Keratinocyte (primary cell): ENCODE measurements at regions not wholly inside any gene's neighbourhood (a gene's known extent, or its start where the extent isn't known, plus 50 kb on each side); places are given as distances from the start of the nearest gene placed in this dataset.

ENCODE experiments used
- DNase-seq: peaks from one replicate; pipeline ENCODE4 v3.0.0-alpha.2; 2011; ENCODE audit warnings: low read depth, missing footprints, low spot score
- FAIRE-seq: peaks from 2 replicates; lab custom pipeline; 2011; peaks lifted over from hg19 to GRCh38; lab: Jason Lieb, UNC
- H2AFZ ChIP-seq: 2 replicates; pipeline ENCODE4 v1.6.0; 2012; ENCODE audit warnings: low read length, control low read depth, inconsistent platforms; ENCODE audit not compliant: control insufficient read depth
- H3K27ac ChIP-seq: 2 replicates; pipeline ENCODE4 v1.5.1; 2011; ENCODE audit warnings: low read length; ENCODE audit not compliant: control insufficient read depth, insufficient read depth
- H3K27me3 ChIP-seq: 3 replicates; pipeline ENCODE4 v1.6.0; 2011; ENCODE audit warnings: low read length; ENCODE audit not compliant: control insufficient read depth, insufficient read depth; ENCODE audit errors: extremely low read depth
- H3K36me3 ChIP-seq, 2 experiments: 2 replicates in 1 of 2; 3 replicates in 1 of 2; pipeline ENCODE4 v1.5.1; 2011; ENCODE audit warnings: low read length in 2 of 2, mild to moderate bottlenecking in 1 of 2; ENCODE audit not compliant: control insufficient read depth in 2 of 2, insufficient read depth in 2 of 2; ENCODE audit errors: extremely low read depth in 1 of 2
- H3K4me1 ChIP-seq: 3 replicates; pipeline ENCODE4 v1.5.1; 2011; ENCODE audit warnings: low read length; ENCODE audit not compliant: control insufficient read depth, insufficient read depth; ENCODE audit errors: extremely low read depth
- H3K4me2 ChIP-seq: 3 replicates; pipeline ENCODE4 v1.6.0; 2011; ENCODE audit warnings: low read depth, low read length; ENCODE audit not compliant: control insufficient read depth, insufficient read depth; ENCODE audit errors: extremely low read depth
- H3K4me3 ChIP-seq, 3 experiments: fragments of 200-600 bp in 1 of 3; sonication (generic) in 1 of 3; 2 replicates in 2 of 3; 3 replicates in 1 of 3; pipeline ENCODE4 v1.5.1; 2011 to 2016; ENCODE audit warnings: low read length in 3 of 3, mild to moderate bottlenecking in 3 of 3, control low read depth in 2 of 3, inconsistent platforms in 1 of 3, low read depth in 1 of 3, mixed read lengths in 1 of 3, mixed run types in 1 of 3, moderate library complexity in 1 of 3; ENCODE audit not compliant: control insufficient read depth in 2 of 3, insufficient read depth in 2 of 3; ENCODE audit errors: extremely low read depth in 1 of 3
- H3K79me2 ChIP-seq: 2 replicates; pipeline ENCODE4 v1.6.0; 2012; ENCODE audit warnings: low read length; ENCODE audit not compliant: control insufficient read depth, insufficient read depth
- H3K9ac ChIP-seq: 3 replicates; pipeline ENCODE4 v1.6.0; 2011; ENCODE audit warnings: low read length; ENCODE audit not compliant: control insufficient read depth, insufficient read depth; ENCODE audit errors: extremely low read depth
- H3K9me1 ChIP-seq: 3 replicates; pipeline ENCODE4 v1.6.0; 2011; ENCODE audit warnings: low read length; ENCODE audit not compliant: control insufficient read depth, insufficient read depth; ENCODE audit errors: extremely low read depth
- H3K9me3 ChIP-seq: 2 replicates; pipeline ENCODE4 v1.5.1; 2012; ENCODE audit warnings: low read depth, low read length; ENCODE audit not compliant: control insufficient read depth
- H4K20me1 ChIP-seq: 3 replicates; pipeline ENCODE4 v1.6.0; 2011; ENCODE audit warnings: low read length; ENCODE audit not compliant: control insufficient read depth, insufficient read depth; ENCODE audit errors: extremely low read depth
- EZH2 ChIP-seq: IDR thresholded peaks from one replicate; pipeline ENCODE4 v1.6.1; 2012; ENCODE audit warnings: inconsistent platforms, mild to moderate bottlenecking, low read length, moderate library complexity
- dilution Hi-C: fragments of 300-500 bp; cut with MboI; formaldehyde crosslinking; loops from one replicate; pipeline ENCODE4 v1.7.0; 2020; ENCODE audit warnings: low sequenced_read_pairs; ENCODE audit not compliant: extremely low pct_ligation_motif_present
- TF ChIP-seq, protein P1 (sequence below), 3 experiments: IDR thresholded peaks in 1 of 3; conservative IDR thresholded peaks in 1 of 3; optimal IDR thresholded peaks in 1 of 3; 2 replicates in 2 of 3; 3 replicates in 1 of 3; pipeline versions ENCODE3 to v1.5.1; 2011; ENCODE audit warnings: low read length in 3 of 3, mild to moderate bottlenecking in 3 of 3, moderate library complexity in 2 of 3, control low read depth in 1 of 3, inconsistent platforms in 1 of 3; ENCODE audit not compliant: insufficient read depth in 2 of 3; ENCODE audit errors: extremely low read depth in 1 of 3

GRCh38 chr1:5599541-5599940 is 392.7 kb downstream of the NPHP4 start:
- DNase-seq: no peak
- H3K9me3 ChIP-seq: no peaks in the 10 kb centered on the region
- no peak overlapping the region for H2AFZ ChIP-seq
- no peak overlapping the region for H3K4me2 ChIP-seq
- FAIRE-seq: no peak
- H3K79me2 ChIP-seq: no peaks in the 10 kb centered on the region
- dilution Hi-C loops: no loop called here
- H3K27me3 ChIP-seq: no peaks in the 10 kb centered on the region
- no peak overlapping the region for H3K27ac ChIP-seq
- no peaks in the 10 kb centered on the region for H3K36me3 ChIP-seq
- H3K9ac ChIP-seq: no peak overlapping the region
- H4K20me1 ChIP-seq: no peaks in the 10 kb centered on the region
- no peak overlapping the region for H3K4me3 ChIP-seq
- no peaks in the 10 kb centered on the region for H3K9me1 ChIP-seq
- no peak for TF ChIP-seq EZH2
- TF ChIP-seq, protein P1, sequence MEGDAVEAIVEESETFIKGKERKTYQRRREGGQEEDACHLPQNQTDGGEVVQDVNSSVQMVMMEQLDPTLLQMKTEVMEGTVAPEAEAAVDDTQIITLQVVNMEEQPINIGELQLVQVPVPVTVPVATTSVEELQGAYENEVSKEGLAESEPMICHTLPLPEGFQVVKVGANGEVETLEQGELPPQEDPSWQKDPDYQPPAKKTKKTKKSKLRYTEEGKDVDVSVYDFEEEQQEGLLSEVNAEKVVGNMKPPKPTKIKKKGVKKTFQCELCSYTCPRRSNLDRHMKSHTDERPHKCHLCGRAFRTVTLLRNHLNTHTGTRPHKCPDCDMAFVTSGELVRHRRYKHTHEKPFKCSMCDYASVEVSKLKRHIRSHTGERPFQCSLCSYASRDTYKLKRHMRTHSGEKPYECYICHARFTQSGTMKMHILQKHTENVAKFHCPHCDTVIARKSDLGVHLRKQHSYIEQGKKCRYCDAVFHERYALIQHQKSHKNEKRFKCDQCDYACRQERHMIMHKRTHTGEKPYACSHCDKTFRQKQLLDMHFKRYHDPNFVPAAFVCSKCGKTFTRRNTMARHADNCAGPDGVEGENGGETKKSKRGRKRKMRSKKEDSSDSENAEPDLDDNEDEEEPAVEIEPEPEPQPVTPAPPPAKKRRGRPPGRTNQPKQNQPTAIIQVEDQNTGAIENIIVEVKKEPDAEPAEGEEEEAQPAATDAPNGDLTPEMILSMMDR (optimal IDR thresholded peaks at IDR 0.05 in 1 of 3, IDR thresholded peaks at IDR 0.05 in 1 of 3, conservative IDR thresholded peaks at IDR 0.05 in 1 of 3; ENCODE audit: extremely low read depth in 1 of 3, insufficient read depth in 2 of 3, low read length in 3 of 3): no peak
- no peaks in the 10 kb centered on the region for H3K4me1 ChIP-seq

DNA sequence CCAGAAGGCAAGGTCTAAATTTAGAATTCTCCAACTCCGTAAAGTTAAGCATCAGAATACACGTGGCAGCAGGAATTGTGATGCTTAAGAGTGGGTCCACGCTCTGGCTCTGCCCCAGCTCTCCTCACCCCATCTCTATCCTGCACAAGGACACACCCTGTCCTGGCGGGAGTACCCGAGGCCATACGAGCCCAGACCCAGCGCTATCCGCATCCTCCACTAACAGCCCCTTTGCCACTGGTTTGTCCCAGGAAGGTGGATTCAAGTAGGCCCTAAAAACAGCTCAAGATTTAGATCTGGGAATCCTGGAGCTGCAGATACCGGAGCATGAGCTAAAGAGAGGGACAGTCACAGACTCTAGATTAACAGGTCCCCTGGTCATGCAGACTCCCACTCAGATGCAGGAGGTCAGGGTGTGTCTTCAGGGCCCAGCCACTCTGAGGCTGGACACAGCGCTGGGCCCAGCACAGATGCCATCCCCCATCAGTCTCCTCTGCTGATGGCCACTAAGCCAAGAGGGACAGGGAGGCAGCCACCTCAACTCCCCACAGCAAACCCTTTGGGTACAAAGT is 393.3 kb downstream of the NPHP4 start:
- H3K9ac ChIP-seq: no peak overlapping the region
- no peaks in the 10 kb centered on the region for H3K79me2 ChIP-seq
- H4K20me1 ChIP-seq: no peaks in the 10 kb centered on the region
- H2AFZ ChIP-seq: no peak overlapping the region
- no peak for TF ChIP-seq EZH2
- TF ChIP-seq, protein P1 (optimal IDR thresholded peaks at IDR 0.05 in 1 of 3, IDR thresholded peaks at IDR 0.05 in 1 of 3, conservative IDR thresholded peaks at IDR 0.05 in 1 of 3; ENCODE audit: extremely low read depth in 1 of 3, insufficient read depth in 2 of 3, low read length in 3 of 3): no peak
- peaks cover 2% of the 10 kb centered on the region for H3K9me3 ChIP-seq
- no peak overlapping the region for H3K4me3 ChIP-seq
- no peaks in the 10 kb centered on the region for H3K9me1 ChIP-seq
- H3K4me2 ChIP-seq: no peak overlapping the region
- no peaks in the 10 kb centered on the region for H3K36me3 ChIP-seq
- FAIRE-seq: no peak
- no peak for DNase-seq
- H3K27me3 ChIP-seq: no peaks in the 10 kb centered on the region
- H3K27ac ChIP-seq: no peak overlapping the region
- H3K4me1 ChIP-seq: no peaks in the 10 kb centered on the region
- dilution Hi-C loops: no loop called here
